ENCODE measurements at regions not wholly inside any gene's neighbourhood (a gene's known extent, or its start where the extent isn't known, plus 50 kb on each side); places are given as distances from the start of the nearest gene placed in this dataset.
A peak's percentile ranks its signal among the peaks of the same experiment; 100 is the strongest.
"Not testable (repeated sequence)": the region's sequence is repeated elsewhere in the genome, so short reads cannot be mapped to it uniquely, and the experiment has no call there.

GRCh38 chr1:213324859-213325258, 273.8 kb downstream of the RPS6KC1 start:
- no peak overlapping the region for H3K27ac ChIP-seq
- no peak overlapping the region for H3K4me3 ChIP-seq

DNA sequence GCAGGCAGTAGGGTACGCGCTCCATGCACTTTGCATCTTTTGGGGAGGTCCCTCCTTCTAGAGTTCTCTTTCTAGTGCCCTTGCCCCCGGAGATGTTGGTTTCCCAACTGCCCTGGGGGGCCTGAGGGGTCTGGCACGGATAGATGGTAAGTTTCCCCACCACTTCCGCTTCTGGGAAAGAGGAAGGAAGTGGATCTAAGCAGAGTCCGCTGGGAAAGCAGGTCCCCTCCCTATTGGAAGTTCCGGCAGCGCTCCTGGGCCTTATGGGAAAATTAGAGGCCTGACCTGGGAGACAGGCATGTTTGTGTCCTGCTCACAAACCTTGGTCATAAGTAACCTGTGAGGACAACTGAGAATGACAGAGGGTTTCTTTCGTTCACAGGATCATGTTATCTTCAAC, 274.4 kb downstream of the RPS6KC1 start:
- no peak overlapping the region for H3K4me3 ChIP-seq
- peak overlapping the region in 6 of 21 experiments; percentile 13 to 79 (median 40) for H3K27ac ChIP-seq

GRCh38 chr1:213326281-213327016, 275.4 kb downstream of the RPS6KC1 start:
- no peak overlapping the region for H3K4me3 ChIP-seq
- H3K27ac ChIP-seq = peak overlapping the region in 9 of 21 experiments; percentile 5 to 79 (median 36)

DNA sequence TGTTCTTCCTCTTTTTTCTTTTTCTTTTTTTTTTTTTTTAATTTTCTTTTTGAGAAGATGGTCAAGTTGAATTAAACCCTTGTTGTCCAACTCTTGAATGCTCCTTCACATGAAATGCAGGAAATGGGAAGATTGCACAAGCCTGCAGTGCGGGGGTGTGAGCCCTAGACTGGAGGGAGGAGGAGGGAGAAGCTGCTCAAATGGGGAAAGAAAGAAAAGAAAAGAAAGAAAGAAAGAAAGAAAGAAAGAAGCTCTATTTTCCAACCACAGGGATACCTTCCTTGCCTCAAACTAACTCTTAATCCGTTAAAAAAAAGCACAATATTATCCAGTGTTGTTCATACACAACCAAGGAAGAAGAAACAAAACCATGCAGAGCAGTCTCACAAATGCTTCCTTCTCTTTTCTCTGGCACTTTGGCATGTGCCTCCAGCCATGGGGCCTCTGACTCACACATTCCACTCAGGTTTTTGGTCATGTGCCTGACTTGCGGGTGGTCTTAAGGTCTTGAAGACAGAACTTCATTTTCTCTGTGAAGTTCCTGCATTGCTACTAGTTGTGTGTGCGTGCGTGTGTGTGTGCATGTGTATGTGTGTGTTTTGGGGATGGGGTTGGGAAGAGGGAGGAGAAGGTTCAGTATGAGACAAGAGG, 276.1 kb downstream of the RPS6KC1 start:
- no peak overlapping the region for H3K4me3 ChIP-seq
- peak overlapping the region in 7 of 21 experiments; percentile 13 to 79 (median 57) for H3K27ac ChIP-seq

DNA sequence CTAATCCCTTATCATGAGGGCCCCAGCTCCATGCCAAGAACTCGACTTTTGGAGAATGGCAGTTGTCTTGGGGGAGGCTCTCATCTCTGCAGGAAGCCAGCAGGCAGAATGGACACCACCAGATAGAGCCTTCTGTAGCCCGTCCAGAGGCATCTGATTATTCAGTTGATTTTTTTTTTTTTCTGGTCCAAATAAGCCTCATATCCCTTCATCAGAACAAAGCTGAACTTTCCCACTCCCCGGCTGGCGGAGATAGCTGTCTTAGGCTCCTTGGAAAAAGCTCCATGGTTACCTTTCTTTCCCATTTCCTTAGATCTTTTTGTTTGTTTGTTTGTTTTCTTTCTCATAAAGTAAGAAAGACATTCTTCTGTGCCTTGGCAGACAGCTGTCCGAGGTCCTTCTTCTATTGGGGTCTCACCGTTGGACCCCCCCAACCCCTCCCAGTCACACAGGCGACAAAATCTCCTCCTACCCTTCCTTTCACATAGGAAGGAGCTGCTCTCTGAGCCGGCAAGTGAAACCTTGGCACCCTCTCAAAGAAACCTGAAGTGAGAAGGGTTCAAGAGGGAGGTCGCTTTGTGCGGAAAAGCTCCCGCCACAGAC, 278.5 kb downstream of the RPS6KC1 start:
- H3K4me3 ChIP-seq = no peak overlapping the region
- H3K27ac ChIP-seq = no peak overlapping the region

DNA sequence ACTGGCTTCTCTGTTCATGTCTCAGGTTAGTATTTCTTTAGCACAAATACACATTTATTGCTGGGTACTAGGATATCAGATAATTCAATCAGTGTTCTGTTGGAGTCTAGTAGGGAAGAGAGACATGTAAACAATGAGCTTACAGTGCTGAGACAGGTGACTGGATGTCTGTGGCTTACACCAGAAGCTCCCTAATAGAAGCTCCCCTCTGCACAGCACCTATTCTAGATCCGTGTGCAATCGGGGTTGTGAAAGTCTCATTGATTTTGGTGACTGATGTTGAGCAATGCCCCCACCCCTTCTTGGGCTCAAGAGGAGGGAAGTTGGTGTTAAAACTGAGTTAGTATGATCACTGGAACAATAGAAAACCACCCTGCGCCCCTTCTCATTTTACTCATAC, 279.2 kb downstream of the RPS6KC1 start:
- no peak overlapping the region for H3K4me3 ChIP-seq
- no peak overlapping the region for H3K27ac ChIP-seq

DNA sequence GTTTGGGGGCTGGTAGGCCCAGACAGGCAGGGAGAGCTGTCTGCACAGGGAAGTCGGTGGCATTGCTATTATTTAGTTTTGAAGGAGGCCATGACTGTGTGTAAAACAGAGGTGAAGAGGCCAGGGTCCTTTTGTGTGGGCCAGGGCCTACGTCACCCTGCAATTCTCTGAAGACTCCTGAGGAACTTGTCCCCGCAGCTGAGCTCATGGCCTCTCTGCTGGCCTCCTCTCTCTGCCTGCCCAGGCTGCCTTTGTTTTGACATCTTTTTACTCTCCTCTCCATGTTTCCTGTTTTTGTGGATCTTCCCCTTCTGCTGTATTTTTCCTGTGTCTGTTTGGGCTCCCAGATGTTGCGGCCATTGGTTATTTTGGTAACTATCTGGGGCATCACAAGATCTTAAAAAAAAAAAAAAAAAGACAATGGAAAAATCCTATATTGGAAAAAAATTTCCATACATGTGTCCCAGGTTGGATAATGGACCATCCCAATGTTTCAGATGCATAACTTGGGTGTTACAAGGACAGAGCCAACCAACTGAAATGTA, 280.7 kb downstream of the RPS6KC1 start:
- Histone ChIP-seq H3K27ac (no peak overlapping the region), H3K4me3 (no peak overlapping the region)

- H3K27ac ChIP-seq = no peak overlapping the region
- no peak overlapping the region for H3K4me3 ChIP-seq
These were observed 281.4 kb downstream of the RPS6KC1 start for GRCh38 chr1:213332491-213332890.

- Histone ChIP-seq H3K27ac (no peak overlapping the region), H3K4me3 (no peak overlapping the region)
These were observed 282.1 kb downstream of the RPS6KC1 start for GRCh38 chr1:213333121-213333520.

GRCh38 chr1:213335084-213335483, 284.0 kb downstream of the RPS6KC1 start:
- H3K4me3 ChIP-seq = no peak overlapping the region
- no peak overlapping the region for H3K27ac ChIP-seq

DNA sequence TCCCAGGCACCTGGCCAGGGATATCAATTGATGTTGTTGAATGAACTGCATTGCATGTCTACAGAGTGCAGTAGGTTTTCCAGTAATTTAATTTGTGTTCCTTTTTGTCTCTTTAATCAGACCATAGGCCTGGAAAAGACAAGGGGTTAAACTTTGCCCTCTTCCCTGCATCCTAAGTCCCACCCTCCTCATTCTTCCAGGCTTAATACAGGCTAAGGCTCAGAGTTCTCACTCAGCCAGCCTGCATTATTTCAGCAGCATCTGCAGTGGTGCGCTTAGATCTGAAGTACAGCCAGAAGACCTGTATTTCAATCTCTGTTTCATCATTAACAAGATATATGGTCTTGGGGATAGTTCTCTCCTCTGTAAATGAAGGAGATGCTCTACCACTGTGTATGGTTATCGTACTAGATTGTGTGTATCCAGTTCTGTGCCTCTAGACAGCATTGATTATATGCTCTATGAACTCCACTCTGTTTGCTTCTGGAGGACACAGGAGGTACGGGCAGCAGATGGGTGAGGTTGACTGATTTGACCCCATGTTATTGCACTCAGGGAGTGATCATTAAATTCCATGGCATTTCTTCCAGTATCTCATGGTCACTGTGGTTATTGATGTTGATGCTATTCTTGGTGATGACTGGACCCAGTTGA, 286.1 kb downstream of the RPS6KC1 start:
- no peak overlapping the region for H3K27ac ChIP-seq

GRCh38 chr1:213340593-213340992, 289.6 kb downstream of the RPS6KC1 start:
- Histone ChIP-seq H3K4me3 (no peak overlapping the region), H3K27ac (no peak overlapping the region)

More for the DNA sequence above, 286.1 kb downstream of the RPS6KC1 start:
- no peak overlapping the region for H3K4me3 ChIP-seq

DNA sequence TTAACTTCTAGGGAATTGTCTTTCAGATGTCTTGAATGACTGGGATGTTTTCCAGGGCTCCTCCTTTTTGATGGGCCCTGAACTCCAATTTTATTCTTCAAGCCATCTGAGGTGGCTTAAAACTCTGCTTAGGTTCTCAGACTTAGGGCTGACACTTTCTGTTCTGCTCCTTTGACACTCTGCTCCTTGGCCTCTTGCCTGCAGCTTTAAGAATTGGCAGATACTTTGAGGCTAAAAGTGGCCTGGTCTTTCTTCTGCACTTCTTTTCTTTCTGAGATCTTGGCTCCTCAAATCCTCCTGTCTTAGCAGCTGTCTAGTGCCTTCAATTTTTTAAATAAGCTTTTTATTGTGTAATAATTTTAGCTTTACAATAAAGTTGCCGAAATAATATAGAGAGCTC, 294.6 kb downstream of the RPS6KC1 start:
- Histone ChIP-seq H3K4me3 (no peak overlapping the region), H3K27ac (no peak overlapping the region)

GRCh38 chr1:213357403-213357802, 306.4 kb downstream of the RPS6KC1 start:
- H3K27ac ChIP-seq = no peak overlapping the region
- H3K4me3 ChIP-seq = no peak overlapping the region

- not testable (repeated sequence) for H3K4me3 ChIP-seq, H3K27ac ChIP-seq
These were observed 307.3 kb downstream of the RPS6KC1 start for GRCh38 chr1:213358368-213358767.

DNA sequence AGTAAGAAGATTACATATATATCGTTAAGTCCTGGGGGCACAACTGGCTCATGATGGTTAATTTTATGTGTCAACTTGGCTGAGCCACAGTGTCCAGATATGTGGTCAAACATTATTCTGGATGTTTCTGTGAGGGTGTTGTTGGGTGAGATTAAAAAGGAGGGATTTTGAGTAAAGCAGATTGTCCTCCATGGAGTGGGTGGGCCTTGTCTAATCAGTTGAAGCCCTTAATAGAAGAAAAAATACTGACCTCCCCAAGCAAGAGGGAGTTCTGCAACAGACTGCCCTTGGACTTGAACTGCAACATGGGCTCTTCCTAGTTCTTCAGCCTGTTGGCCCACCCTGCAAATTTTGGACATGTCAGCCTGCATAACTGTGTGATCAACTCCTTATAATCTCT, 311.6 kb downstream of the RPS6KC1 start:
- H3K4me3 ChIP-seq = no peak overlapping the region

GRCh38 chr1:213366141-213366831, 315.2 kb downstream of the RPS6KC1 start:
- Histone ChIP-seq H3K27ac (no peak overlapping the region), H3K4me3 (no peak overlapping the region)

More for the DNA sequence above, 311.6 kb downstream of the RPS6KC1 start:
- H3K27ac ChIP-seq = no peak overlapping the region

DNA sequence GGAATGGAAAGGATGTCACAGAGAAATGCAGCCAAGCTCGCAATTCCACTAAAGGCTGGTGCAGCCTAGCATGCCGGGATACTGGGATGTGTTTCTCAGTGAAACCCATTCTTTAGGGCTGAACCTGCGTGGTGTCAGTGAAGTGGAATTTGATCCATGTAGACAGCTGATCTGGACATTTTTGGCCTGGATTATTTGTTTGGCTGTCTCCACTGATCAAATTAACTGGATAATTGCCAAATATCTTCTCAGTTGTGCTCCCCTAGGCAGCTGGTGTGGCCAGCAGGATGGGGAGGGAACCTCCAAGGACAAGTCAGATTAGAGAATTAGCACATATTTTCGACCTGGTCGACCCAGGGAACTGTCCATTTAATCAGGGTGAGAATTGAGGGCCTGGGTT, 318.4 kb downstream of the RPS6KC1 start:
- H3K4me3 ChIP-seq = no peak overlapping the region
- H3K27ac ChIP-seq = no peak overlapping the region

DNA sequence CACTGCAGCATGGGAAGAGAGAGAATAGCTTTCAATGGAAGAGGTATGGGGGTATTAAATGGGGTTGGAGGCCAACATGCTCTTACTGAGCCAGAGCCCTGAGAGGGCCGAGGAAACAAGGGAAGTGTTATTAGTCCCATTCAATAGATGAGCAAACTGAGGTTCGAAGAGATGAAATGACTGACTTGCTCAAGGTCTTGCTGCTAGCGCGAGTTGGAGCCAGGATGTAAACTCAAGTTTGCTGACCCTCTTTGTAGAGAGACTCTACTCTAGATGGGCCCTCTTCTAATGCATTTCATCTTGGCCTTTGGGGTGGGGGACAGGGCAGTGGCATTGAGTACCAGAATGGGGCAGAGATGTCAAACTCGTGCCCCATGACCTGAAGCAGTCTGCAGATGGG, 319.5 kb downstream of the RPS6KC1 start:
- no peak overlapping the region for H3K4me3 ChIP-seq
- no peak overlapping the region for H3K27ac ChIP-seq

- no peak overlapping the region for H3K27ac ChIP-seq
- H3K4me3 ChIP-seq = no peak overlapping the region
These were observed 320.4 kb downstream of the RPS6KC1 start for GRCh38 chr1:213371525-213371846.
